ENCODE measurements at regions not wholly inside any gene's neighbourhood (a gene's known extent, or its start where the extent isn't known, plus 50 kb on each side); places are given as distances from the start of the nearest gene placed in this dataset.

GRCh38 chr4:133921280-133922195, 280.1 kb downstream of the PABPC4L start:
- CTCF ChIA-PET = no interaction called here
- TF ChIP-seq SUZ12 (IDR thresholded peaks at IDR 0.05) (no peak), LEF1 (IDR thresholded peaks at IDR 0.05; ENCODE audit: borderline replicate concordance) (no peak), PKNOX1 (IDR thresholded peaks at IDR 0.05) (no peak), FOXA1 (IDR thresholded peaks at IDR 0.05) (no peak)
- DNase-seq (ENCODE audit: extremely low spot score) = no peak
- POLR2A ChIA-PET = no interaction called here

GRCh38 chr4:133920236-133920635, 281.4 kb downstream of the PABPC4L start:
- no peak for DNase-seq (ENCODE audit: extremely low spot score)
- TF ChIP-seq PKNOX1 (IDR thresholded peaks at IDR 0.05) (no peak), NFRKB (IDR thresholded peaks at IDR 0.05) (no peak), FOXK2 (IDR thresholded peaks at IDR 0.05) (no peak), ZNF384 (IDR thresholded peaks at IDR 0.05) (no peak), LEF1 (IDR thresholded peaks at IDR 0.05; ENCODE audit: borderline replicate concordance) (no peak), SUZ12 (IDR thresholded peaks at IDR 0.05) (no peak), ELF4 (IDR thresholded peaks at IDR 0.05) (no peak), ARNT (IDR thresholded peaks at IDR 0.05) (no peak), TARDBP (IDR thresholded peaks at IDR 0.05) (no peak), BHLHE40 (IDR thresholded peaks at IDR 0.05; ENCODE audit: borderline replicate concordance) (no peak), CTBP1 (IDR thresholded peaks at IDR 0.05; ENCODE audit: borderline replicate concordance) (no peak), FOXM1 (IDR thresholded peaks at IDR 0.05; ENCODE audit: borderline replicate concordance) (no peak), L3MBTL2 (conservative IDR thresholded peaks at IDR 0.05) (no peak), HDGF (IDR thresholded peaks at IDR 0.05; ENCODE audit: borderline replicate concordance) (no peak), SP1 (IDR thresholded peaks at IDR 0.05) (no peak), FOXA1 (IDR thresholded peaks at IDR 0.05) (no peak)
- CTCF ChIA-PET = no interaction called here
- POLR2A ChIA-PET = no interaction called here

GRCh38 chr4:133910165-133910564, 291.4 kb downstream of the PABPC4L start:
- TF ChIP-seq CTBP1 (IDR thresholded peaks at IDR 0.05; ENCODE audit: borderline replicate concordance) = no peak
- TF ChIP-seq BHLHE40 (IDR thresholded peaks at IDR 0.05; ENCODE audit: borderline replicate concordance) = no peak
- TF ChIP-seq HDGF (IDR thresholded peaks at IDR 0.05; ENCODE audit: borderline replicate concordance) = no peak
- no peak for TF ChIP-seq FOXK2 (IDR thresholded peaks at IDR 0.05)
- TF ChIP-seq SUZ12 (IDR thresholded peaks at IDR 0.05) = no peak
- TF ChIP-seq L3MBTL2 (conservative IDR thresholded peaks at IDR 0.05) = no peak
- no peak for TF ChIP-seq ARNT (IDR thresholded peaks at IDR 0.05)
- POLR2A ChIA-PET = no interaction called here
- CTCF ChIA-PET = no interaction called here
- no peak for DNase-seq (ENCODE audit: extremely low spot score)

- TF ChIP-seq NFRKB (IDR thresholded peaks at IDR 0.05) (no peak), TARDBP (IDR thresholded peaks at IDR 0.05) (no peak), ELF4 (IDR thresholded peaks at IDR 0.05) (no peak), FOXA1 (IDR thresholded peaks at IDR 0.05) (no peak), SP1 (IDR thresholded peaks at IDR 0.05) (no peak), ZNF384 (IDR thresholded peaks at IDR 0.05) (no peak), BHLHE40 (IDR thresholded peaks at IDR 0.05; ENCODE audit: borderline replicate concordance) (no peak)
- CTCF ChIA-PET = no interaction called here
- POLR2A ChIA-PET = no interaction called here
- no peak for DNase-seq (ENCODE audit: extremely low spot score)
Measured at GRCh38 chr4:133903029-133903428, 298.6 kb downstream of the PABPC4L start.

- CTCF ChIA-PET = no interaction called here
Measured at GRCh38 chr4:133891011-133891410, 310.6 kb downstream of the PABPC4L start.

GRCh38 chr4:133887723-133888122, 313.9 kb downstream of the PABPC4L start:
- ChIA-PET POLR2A (no interaction called here), CTCF (no interaction called here)

More at GRCh38 chr4:133891011-133891410, 310.6 kb downstream of the PABPC4L start:
- TF ChIP-seq FOXA1 (IDR thresholded peaks at IDR 0.05) (no peak), ELF4 (IDR thresholded peaks at IDR 0.05) (no peak), PKNOX1 (IDR thresholded peaks at IDR 0.05) (no peak)
- POLR2A ChIA-PET = no interaction called here
- no peak for DNase-seq (ENCODE audit: extremely low spot score)

More at GRCh38 chr4:133887723-133888122, 313.9 kb downstream of the PABPC4L start:
- TF ChIP-seq BHLHE40 (IDR thresholded peaks at IDR 0.05; ENCODE audit: borderline replicate concordance) = no peak
- TF ChIP-seq ZNF384 (IDR thresholded peaks at IDR 0.05) = no peak
- no peak for TF ChIP-seq TARDBP (IDR thresholded peaks at IDR 0.05)
- TF ChIP-seq CTBP1 (IDR thresholded peaks at IDR 0.05; ENCODE audit: borderline replicate concordance) = no peak
- no peak for TF ChIP-seq SP1 (IDR thresholded peaks at IDR 0.05)
- TF ChIP-seq FOXM1 (IDR thresholded peaks at IDR 0.05; ENCODE audit: borderline replicate concordance) = no peak
- no peak for TF ChIP-seq HDGF (IDR thresholded peaks at IDR 0.05; ENCODE audit: borderline replicate concordance)
- TF ChIP-seq L3MBTL2 (conservative IDR thresholded peaks at IDR 0.05) = no peak
- TF ChIP-seq ARNT (IDR thresholded peaks at IDR 0.05) = no peak
- TF ChIP-seq FOXK2 (IDR thresholded peaks at IDR 0.05) = no peak
- no peak for DNase-seq (ENCODE audit: extremely low spot score)

Data from HEK293T (cell line).